ENCODE measurements at regions not wholly inside any gene's neighbourhood (a gene's known extent, or its start where the extent isn't known, plus 50 kb on each side); places are given as distances from the start of the nearest gene placed in this dataset.

DNA sequence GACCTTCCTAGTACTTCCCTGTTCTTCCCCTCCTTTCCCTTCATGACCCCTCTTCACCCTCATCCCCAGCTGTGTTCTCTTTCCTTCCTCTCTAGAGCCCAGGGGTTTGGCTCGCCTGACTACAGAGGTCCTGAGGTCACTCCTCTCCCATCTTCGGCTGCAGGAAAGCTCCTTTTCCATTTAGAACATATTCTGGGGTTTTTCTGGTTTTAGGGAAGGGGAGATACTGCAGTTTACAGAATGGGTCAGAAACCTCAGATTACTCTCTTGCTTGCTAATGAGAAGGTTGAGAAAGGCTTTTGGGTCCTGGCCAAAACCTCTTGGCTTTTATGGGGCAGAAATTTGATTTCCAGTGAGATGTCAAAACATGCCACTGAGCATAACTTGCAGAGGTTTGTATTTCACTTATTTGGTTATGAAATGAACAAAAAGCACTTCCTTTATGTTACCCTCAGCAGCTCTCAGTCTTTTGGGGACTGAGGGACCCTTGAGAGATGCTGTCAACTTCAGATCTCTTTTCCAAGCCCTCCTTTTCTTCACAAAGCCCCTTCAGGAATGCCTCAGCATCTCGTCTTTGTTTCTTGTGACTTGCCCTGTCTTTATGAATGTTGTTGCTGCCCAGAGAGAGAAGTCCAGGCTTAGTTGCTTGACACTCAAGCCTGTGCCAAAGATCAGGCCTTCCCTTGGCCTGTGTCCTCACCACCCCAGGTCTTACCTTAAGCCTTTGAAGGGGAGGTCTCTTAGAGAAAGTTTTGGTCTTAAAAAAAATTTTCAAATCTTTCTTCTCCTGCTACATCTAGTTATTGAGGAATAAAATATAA, 121.7 kb upstream of the TPM1 start:
- Histone ChIP-seq H3K27me3 (ENCODE audit: insufficient read depth, low read length) (no peaks in the 10 kb centered on the region), H3K27ac (ENCODE audit: low read depth, low read length) (peak overlapping the region; percentile 15; the same call in 1 of the 2 replicates), H3K4me1 (ENCODE audit: control insufficient read depth, insufficient read depth, low read length, unreplicated experiment) (peaks cover 29% of the 10 kb centered on the region), H2AFZ (ENCODE audit: low read length, unreplicated experiment) (no peak overlapping the region), H3K4me3 (ENCODE audit: low read depth, low read length) (no peak overlapping the region), H3K79me2 (ENCODE audit: control insufficient read depth, insufficient read depth, low read length, unreplicated experiment) (no peaks in the 10 kb centered on the region), H3K36me3 (ENCODE audit: insufficient read depth, low read length) (no peaks in the 10 kb centered on the region)

DNA sequence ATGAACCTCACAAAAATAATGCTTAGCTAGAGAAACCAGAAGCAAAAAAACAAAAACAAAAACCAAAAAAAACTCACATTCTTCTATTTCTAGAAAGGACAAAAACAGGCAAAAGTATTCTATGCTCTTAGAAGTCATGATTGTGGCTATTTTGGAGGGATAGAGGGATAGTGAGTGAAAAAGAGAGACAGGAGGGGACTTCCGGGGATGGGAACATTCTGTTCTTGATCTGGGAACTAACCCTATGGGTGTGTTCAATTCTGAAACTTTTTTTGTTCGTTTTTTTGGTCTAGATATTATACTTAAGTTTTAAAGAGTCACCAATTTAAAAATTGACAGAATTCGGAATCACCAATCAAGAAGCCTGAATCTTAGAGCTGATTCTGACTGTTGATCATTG, 120.0 kb upstream of the TPM1 start:
- H3K4me1 ChIP-seq (ENCODE audit: control insufficient read depth, insufficient read depth, low read length, unreplicated experiment) = peaks cover 31% of the 10 kb centered on the region
- no peaks in the 10 kb centered on the region for H3K27me3 ChIP-seq (ENCODE audit: insufficient read depth, low read length)
- no peaks in the 10 kb centered on the region for H3K79me2 ChIP-seq (ENCODE audit: control insufficient read depth, insufficient read depth, low read length, unreplicated experiment)
- no peaks in the 10 kb centered on the region for H3K36me3 ChIP-seq (ENCODE audit: insufficient read depth, low read length)
- no peak overlapping the region for H3K27ac ChIP-seq (ENCODE audit: low read depth, low read length)
- no peak overlapping the region for H3K4me3 ChIP-seq (ENCODE audit: low read depth, low read length)
- peak overlapping the region; percentile 44 for H2AFZ ChIP-seq (ENCODE audit: low read length, unreplicated experiment)

GRCh38 chr15:62925875-62926274, 116.7 kb upstream of the TPM1 start:
- Histone ChIP-seq H2AFZ (ENCODE audit: low read length, unreplicated experiment) (no peak overlapping the region), H3K27ac (ENCODE audit: low read depth, low read length) (no peak overlapping the region), H3K4me3 (ENCODE audit: low read depth, low read length) (no peak overlapping the region), H3K27me3 (ENCODE audit: insufficient read depth, low read length) (no peaks in the 10 kb centered on the region), H3K4me1 (ENCODE audit: control insufficient read depth, insufficient read depth, low read length, unreplicated experiment) (peaks cover 48% of the 10 kb centered on the region), H3K36me3 (ENCODE audit: insufficient read depth, low read length) (no peaks in the 10 kb centered on the region), H3K79me2 (ENCODE audit: control insufficient read depth, insufficient read depth, low read length, unreplicated experiment) (no peaks in the 10 kb centered on the region)

DNA sequence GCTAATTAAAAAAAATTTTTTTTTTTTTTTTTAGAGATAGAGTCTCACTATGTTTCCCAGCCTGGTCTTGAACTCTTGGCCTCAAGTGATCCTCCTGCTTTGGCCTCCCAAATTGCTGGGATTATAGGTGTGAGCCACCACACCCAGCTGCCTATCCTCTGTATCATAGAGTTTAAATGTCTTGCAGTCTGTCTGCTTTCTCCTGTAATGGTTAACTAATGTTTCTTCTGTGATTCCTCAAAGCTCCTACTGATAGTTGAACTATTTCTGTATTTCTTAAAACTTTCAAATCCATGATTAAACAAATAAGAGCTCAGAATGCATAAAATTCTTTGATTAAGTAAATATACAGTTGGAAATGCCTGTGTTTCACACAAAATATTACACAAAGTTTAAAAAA, 115.4 kb upstream of the TPM1 start:
- Histone ChIP-seq H3K27ac (ENCODE audit: low read depth, low read length) (peak overlapping the region; percentile 92), H3K27me3 (ENCODE audit: insufficient read depth, low read length) (no peaks in the 10 kb centered on the region), H3K4me3 (ENCODE audit: low read depth, low read length) (no peak overlapping the region), H3K79me2 (ENCODE audit: control insufficient read depth, insufficient read depth, low read length, unreplicated experiment) (no peaks in the 10 kb centered on the region), H3K36me3 (ENCODE audit: insufficient read depth, low read length) (no peaks in the 10 kb centered on the region), H2AFZ (ENCODE audit: low read length, unreplicated experiment) (no peak overlapping the region), H3K4me1 (ENCODE audit: control insufficient read depth, insufficient read depth, low read length, unreplicated experiment) (peaks cover 44% of the 10 kb centered on the region)

DNA sequence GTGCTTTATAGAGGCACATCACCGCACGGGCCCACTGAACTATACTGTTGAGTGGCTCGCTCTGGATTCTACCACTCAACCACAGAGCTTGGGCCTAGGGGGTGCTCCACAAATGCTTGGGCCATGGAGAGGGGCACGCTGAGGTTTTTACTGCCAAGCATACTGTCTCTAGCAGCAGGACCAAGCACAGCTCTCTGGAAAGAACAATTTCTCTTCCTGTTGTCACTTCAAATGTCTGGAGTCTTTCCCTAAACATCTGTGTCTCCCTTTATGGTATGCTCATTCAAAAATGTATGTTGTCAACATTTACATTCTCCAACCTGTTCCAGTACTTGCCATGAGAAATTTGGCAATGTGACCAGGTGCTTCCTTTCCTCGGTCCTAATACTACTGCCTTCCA, 114.7 kb upstream of the TPM1 start:
- peaks cover 44% of the 10 kb centered on the region for H3K4me1 ChIP-seq (ENCODE audit: control insufficient read depth, insufficient read depth, low read length, unreplicated experiment)
- H2AFZ ChIP-seq (ENCODE audit: low read length, unreplicated experiment) = peak overlapping the region; percentile 44
- H3K36me3 ChIP-seq (ENCODE audit: insufficient read depth, low read length) = no peaks in the 10 kb centered on the region
- no peaks in the 10 kb centered on the region for H3K79me2 ChIP-seq (ENCODE audit: control insufficient read depth, insufficient read depth, low read length, unreplicated experiment)
- peak overlapping the region; percentile 92 for H3K27ac ChIP-seq (ENCODE audit: low read depth, low read length)
- no peak overlapping the region; the same call in 1 of the 2 replicates for H3K4me3 ChIP-seq (ENCODE audit: low read depth, low read length)
- no peaks in the 10 kb centered on the region for H3K27me3 ChIP-seq (ENCODE audit: insufficient read depth, low read length)

DNA sequence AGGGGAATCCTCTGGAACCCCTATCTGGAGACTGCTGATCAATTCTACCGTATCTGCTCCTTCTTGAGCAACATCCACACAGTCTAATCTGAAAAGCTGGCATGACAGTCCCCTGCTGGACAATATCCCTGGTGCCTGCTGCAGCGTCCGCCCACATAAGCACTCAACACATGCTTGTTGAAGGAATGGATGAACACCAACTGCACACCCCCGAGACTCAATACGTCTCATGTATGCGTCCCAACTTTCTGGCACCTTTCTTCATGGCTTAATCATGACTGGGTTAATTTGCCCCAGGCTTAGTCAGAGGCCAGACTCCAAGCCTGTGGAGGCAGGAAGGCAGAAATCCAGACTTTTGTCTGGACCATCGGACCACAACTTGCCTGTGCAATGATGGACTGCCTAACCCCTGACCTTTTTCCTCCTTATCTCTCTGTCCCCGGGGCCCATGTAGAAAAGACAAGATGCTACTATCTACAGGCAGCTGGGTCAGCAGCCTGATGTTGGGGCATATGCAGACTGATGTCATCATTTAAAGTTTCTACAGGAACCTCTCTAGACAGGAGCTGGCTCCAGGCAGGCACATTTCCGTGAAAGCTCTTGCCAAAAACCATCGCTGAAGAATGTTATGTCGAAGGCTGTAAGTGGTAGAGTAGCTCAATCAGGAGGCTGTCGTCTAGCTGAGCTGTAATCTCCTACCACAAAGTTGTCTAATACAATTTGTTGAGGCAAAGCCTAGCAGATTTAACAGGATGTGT, 114.1 kb upstream of the TPM1 start:
- Histone ChIP-seq H2AFZ (ENCODE audit: low read length, unreplicated experiment) (peak overlapping the region; percentile 44), H3K4me3 (ENCODE audit: low read depth, low read length) (peak overlapping the region; percentile 48), H3K4me1 (ENCODE audit: control insufficient read depth, insufficient read depth, low read length, unreplicated experiment) (peaks cover 48% of the 10 kb centered on the region), H3K27ac (ENCODE audit: low read depth, low read length) (peak overlapping the region; percentile 92), H3K79me2 (ENCODE audit: control insufficient read depth, insufficient read depth, low read length, unreplicated experiment) (no peaks in the 10 kb centered on the region), H3K27me3 (ENCODE audit: insufficient read depth, low read length) (no peaks in the 10 kb centered on the region), H3K36me3 (ENCODE audit: insufficient read depth, low read length) (no peaks in the 10 kb centered on the region)

DNA sequence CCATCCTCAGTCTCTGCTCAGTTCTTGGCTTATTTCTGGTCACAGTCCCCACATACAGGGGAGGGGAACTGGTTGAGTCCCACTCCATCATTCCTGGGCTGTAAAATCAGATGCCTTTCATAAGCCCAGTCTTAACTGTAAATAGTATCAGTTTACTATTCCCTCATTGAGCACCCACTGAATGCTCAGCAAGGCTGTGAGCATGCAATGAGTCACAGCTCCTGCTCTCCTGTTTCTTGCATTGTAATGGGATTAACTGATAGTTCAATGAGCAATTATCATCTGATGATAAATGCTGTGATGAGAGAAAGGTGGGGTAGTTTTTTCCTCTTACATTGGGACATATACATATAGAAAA, 113.6 kb upstream of the TPM1 start:
- H3K4me3 ChIP-seq (ENCODE audit: low read depth, low read length) = peak overlapping the region; percentile 48
- H3K27me3 ChIP-seq (ENCODE audit: insufficient read depth, low read length) = no peaks in the 10 kb centered on the region
- no peaks in the 10 kb centered on the region for H3K36me3 ChIP-seq (ENCODE audit: insufficient read depth, low read length)
- H3K27ac ChIP-seq (ENCODE audit: low read depth, low read length) = peak overlapping the region; percentile 92
- peaks cover 52% of the 10 kb centered on the region for H3K4me1 ChIP-seq (ENCODE audit: control insufficient read depth, insufficient read depth, low read length, unreplicated experiment)
- no peaks in the 10 kb centered on the region for H3K79me2 ChIP-seq (ENCODE audit: control insufficient read depth, insufficient read depth, low read length, unreplicated experiment)
- H2AFZ ChIP-seq (ENCODE audit: low read length, unreplicated experiment) = peak overlapping the region; percentile 34

DNA sequence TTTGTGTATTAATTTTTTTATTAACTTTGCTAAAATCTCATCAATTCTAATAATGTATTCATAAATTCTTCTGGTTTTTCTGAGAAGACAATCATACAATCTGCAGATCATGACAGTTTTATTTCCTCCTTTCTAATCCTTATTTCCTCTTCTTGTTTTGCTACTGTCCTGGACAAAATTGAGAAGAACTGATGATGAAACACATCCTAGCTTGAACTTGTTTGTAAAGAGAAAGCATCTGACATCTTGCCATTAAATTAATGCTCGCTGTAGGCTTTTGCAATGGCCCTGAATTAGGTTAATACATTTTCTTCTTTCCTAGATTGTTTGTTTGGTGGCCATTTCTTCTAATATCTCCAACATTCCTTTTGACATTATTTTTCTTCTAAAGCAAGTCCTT, 110.9 kb upstream of the TPM1 start:
- Histone ChIP-seq H3K4me1 (ENCODE audit: control insufficient read depth, insufficient read depth, low read length, unreplicated experiment) (peaks cover 58% of the 10 kb centered on the region), H3K27me3 (ENCODE audit: insufficient read depth, low read length) (no peaks in the 10 kb centered on the region), H3K4me3 (ENCODE audit: low read depth, low read length) (no peak overlapping the region), H2AFZ (ENCODE audit: low read length, unreplicated experiment) (no peak overlapping the region), H3K79me2 (ENCODE audit: control insufficient read depth, insufficient read depth, low read length, unreplicated experiment) (no peaks in the 10 kb centered on the region), H3K27ac (ENCODE audit: low read depth, low read length) (peak overlapping the region; percentile 43; the same call in 1 of the 2 replicates), H3K36me3 (ENCODE audit: insufficient read depth, low read length) (no peaks in the 10 kb centered on the region)

GRCh38 chr15:62932436-62932835, 110.1 kb upstream of the TPM1 start:
- Histone ChIP-seq H2AFZ (ENCODE audit: low read length, unreplicated experiment) (no peak overlapping the region), H3K36me3 (ENCODE audit: insufficient read depth, low read length) (no peaks in the 10 kb centered on the region), H3K4me1 (ENCODE audit: control insufficient read depth, insufficient read depth, low read length, unreplicated experiment) (peaks cover 57% of the 10 kb centered on the region), H3K27me3 (ENCODE audit: insufficient read depth, low read length) (no peaks in the 10 kb centered on the region), H3K4me3 (ENCODE audit: low read depth, low read length) (no peak overlapping the region), H3K79me2 (ENCODE audit: control insufficient read depth, insufficient read depth, low read length, unreplicated experiment) (no peaks in the 10 kb centered on the region), H3K27ac (ENCODE audit: low read depth, low read length) (peak overlapping the region; percentile 43)

- no peak overlapping the region for H3K4me3 ChIP-seq (ENCODE audit: low read depth, low read length)
- no peaks in the 10 kb centered on the region for H3K36me3 ChIP-seq (ENCODE audit: insufficient read depth, low read length)
- peak overlapping the region; percentile 43; the same call in 1 of the 2 replicates for H3K27ac ChIP-seq (ENCODE audit: low read depth, low read length)
- no peaks in the 10 kb centered on the region for H3K79me2 ChIP-seq (ENCODE audit: control insufficient read depth, insufficient read depth, low read length, unreplicated experiment)
- peaks cover 47% of the 10 kb centered on the region for H3K4me1 ChIP-seq (ENCODE audit: control insufficient read depth, insufficient read depth, low read length, unreplicated experiment)
- H3K27me3 ChIP-seq (ENCODE audit: insufficient read depth, low read length) = no peaks in the 10 kb centered on the region
- H2AFZ ChIP-seq (ENCODE audit: low read length, unreplicated experiment) = no peak overlapping the region
Observed at GRCh38 chr15:62933386-62933785, 109.2 kb upstream of the TPM1 start.
